PC-3 (cell line): ENCODE measurements at regions not wholly inside any gene's neighbourhood (a gene's known extent, or its start where the extent isn't known, plus 50 kb on each side); places are given as distances from the start of the nearest gene placed in this dataset.
A peak's percentile ranks its signal among the peaks of the same experiment; 100 is the strongest.

Source experiments
- ATAC-seq: fragments of 200-7000 bp; cut with Tn5 transposase; 2 replicates; pipeline ENCODE4 v1.9.1; 2020; ENCODE audit warnings: mild to moderate bottlenecking, moderate library complexity
- BruUV-seq: library from RNA; stranded (reverse); fragments of 400-500 nt; replicated peaks from 2 replicates; lab custom pipeline; 2021; lab: Mats Ljungman, UMichigan
- CTCF ChIA-PET: fragments of 300-600 bp; sonication (Branson Sonifier 250); formaldehyde crosslinking; loops from one replicate; lab custom pipeline; 2022; ENCODE audit warnings: antibody characterized with exemption; lab: Charles Lee
- POLR2A ChIA-PET: fragments of 300-600 bp; sonication (Branson Sonifier 250); formaldehyde crosslinking; loops from one replicate; lab custom pipeline; 2022; ENCODE audit warnings: antibody characterized with exemption; ENCODE audit not compliant: unreplicated experiment; lab: Charles Lee
- DNase-seq: peaks from one replicate; pipeline ENCODE4 v3.0.0-alpha.2; 2015
- H2AFZ ChIP-seq: fragments of 300-600 bp; sonication (generic); 2 replicates; pipeline ENCODE4 v1.6.0; 2016; ENCODE audit warnings: antibody characterized with exemption, low read length
- H3F3A ChIP-seq: fragments of 300-600 bp; sonication (generic); one replicate; pipeline ENCODE4 v1.6.0; 2017; ENCODE audit warnings: antibody characterized with exemption, low read length, control low read depth, mild to moderate bottlenecking; ENCODE audit not compliant: unreplicated experiment
- H3K27ac ChIP-seq: fragments of 300-600 bp; sonication (generic); 2 replicates; pipeline ENCODE4 v1.5.1; 2016; ENCODE audit warnings: mild to moderate bottlenecking, low read length
- H3K27me3 ChIP-seq: fragments of 300-600 bp; sonication (generic); 2 replicates; pipeline ENCODE4 v1.6.1; 2016; ENCODE audit warnings: low read length, mixed read lengths
- H3K36me3 ChIP-seq: fragments of 300-600 bp; sonication (generic); 2 replicates; pipeline ENCODE4 v1.6.1; 2016; ENCODE audit warnings: low read depth, mixed run types, low read length, mixed read lengths
- H3K4me1 ChIP-seq: fragments of 300-600 bp; sonication (generic); 2 replicates; pipeline ENCODE4 v1.5.1; 2016; ENCODE audit warnings: low read length; ENCODE audit not compliant: insufficient read depth
- H3K4me2 ChIP-seq: fragments of 300-600 bp; sonication (generic); 2 replicates; pipeline ENCODE4 v1.6.0; 2016; ENCODE audit warnings: low read length
- H3K4me3 ChIP-seq: fragments of 300-600 bp; sonication (generic); 2 replicates; pipeline ENCODE4 v1.5.1; 2016; ENCODE audit warnings: mild to moderate bottlenecking, low read length, mixed read lengths
- H3K79me2 ChIP-seq: fragments of 300-600 bp; sonication (generic); 2 replicates; pipeline ENCODE4 v1.6.1; 2017; ENCODE audit warnings: low read length, mixed read lengths
- H3K9ac ChIP-seq: fragments of 300-600 bp; sonication (generic); 2 replicates; pipeline ENCODE4 v1.6.0; 2016; ENCODE audit warnings: mild to moderate bottlenecking, low read length
- H3K9me2 ChIP-seq: fragments of 300-600 bp; sonication (generic); replicated peaks from 2 replicates; pipeline ENCODE4 v1.6.1; 2016; ENCODE audit warnings: mixed run types, low read length, mixed read lengths
- H3K9me3 ChIP-seq: fragments of 300-600 bp; sonication (generic); 2 replicates; pipeline ENCODE4 v1.6.1; 2016; ENCODE audit warnings: low read length, mixed read lengths
- H4K20me1 ChIP-seq: fragments of 300-600 bp; sonication (generic); 2 replicates; pipeline ENCODE4 v1.6.1; 2016; ENCODE audit warnings: low read length, mixed read lengths
- EZH2 ChIP-seq: fragments of 300-600 bp; sonication (generic); IDR thresholded peaks from one replicate; pipeline ENCODE4 v1.6.1; 2017; ENCODE audit warnings: antibody characterized with exemption, mild to moderate bottlenecking, low read length; ENCODE audit not compliant: unreplicated experiment
- EZH2phosphoT487 ChIP-seq: fragments of 300-600 bp; sonication (generic); IDR thresholded peaks from 2 replicates; pipeline ENCODE4 v1.6.1; 2018; ENCODE audit warnings: mild to moderate bottlenecking, antibody characterized with exemption, low read length, borderline replicate concordance
- intact Hi-C: fragments of 100-400 bp; cut with micrococcal nuclease; formaldehyde crosslinking; loops from 2 replicates; pipeline ENCODE4 v1.9.0; 2023
- TF ChIP-seq, protein P1 (sequence below): fragments of 300-600 bp; sonication (generic); conservative IDR thresholded peaks from 2 replicates; pipeline ENCODE4 v1.5.1; 2017; ENCODE audit warnings: antibody characterized with exemption, low read depth, mild to moderate bottlenecking, low read length

DNA sequence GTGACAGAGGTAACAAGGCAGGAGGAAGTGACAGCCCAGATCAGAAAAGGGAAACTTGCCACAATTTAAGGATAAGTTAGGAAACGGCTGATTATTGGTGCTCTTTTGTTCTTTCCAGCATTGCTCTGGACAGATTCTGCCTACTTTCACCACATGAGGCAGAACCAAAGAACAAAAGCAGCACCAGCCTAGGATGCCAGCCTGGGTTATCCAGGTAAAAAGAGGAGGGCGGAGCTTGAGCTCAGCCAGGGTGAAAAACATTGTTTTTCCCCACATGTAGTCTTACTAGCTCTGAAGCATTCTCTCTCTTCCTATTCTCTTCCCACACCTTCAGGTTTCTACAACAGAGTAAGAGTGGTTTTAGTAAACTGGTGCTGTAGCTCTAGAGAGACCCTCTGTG is 300.5 kb downstream of the TMX3 start:
- Histone ChIP-seq H4K20me1 (no peaks in the 10 kb centered on the region), H3F3A (no peaks in the 10 kb centered on the region), H3K27ac (no peak overlapping the region), H3K27me3 (no peaks in the 10 kb centered on the region), H3K4me3 (no peak overlapping the region), H3K9me3 (no peaks in the 10 kb centered on the region), H3K9me2 (no peaks in the 10 kb centered on the region), H3K4me2 (no peak overlapping the region), H3K36me3 (no peaks in the 10 kb centered on the region), H3K9ac (no peak overlapping the region), H3K79me2 (no peaks in the 10 kb centered on the region), H3K4me1 (0 out of 2 replicates have a peak, but pooled peaks cover 8% of the 10 kb centered on the region), H2AFZ (no peak overlapping the region)
- ATAC-seq = no peak
- intact Hi-C loops = no loop called here
- DNase-seq = no peak
- TF ChIP-seq, protein P1, sequence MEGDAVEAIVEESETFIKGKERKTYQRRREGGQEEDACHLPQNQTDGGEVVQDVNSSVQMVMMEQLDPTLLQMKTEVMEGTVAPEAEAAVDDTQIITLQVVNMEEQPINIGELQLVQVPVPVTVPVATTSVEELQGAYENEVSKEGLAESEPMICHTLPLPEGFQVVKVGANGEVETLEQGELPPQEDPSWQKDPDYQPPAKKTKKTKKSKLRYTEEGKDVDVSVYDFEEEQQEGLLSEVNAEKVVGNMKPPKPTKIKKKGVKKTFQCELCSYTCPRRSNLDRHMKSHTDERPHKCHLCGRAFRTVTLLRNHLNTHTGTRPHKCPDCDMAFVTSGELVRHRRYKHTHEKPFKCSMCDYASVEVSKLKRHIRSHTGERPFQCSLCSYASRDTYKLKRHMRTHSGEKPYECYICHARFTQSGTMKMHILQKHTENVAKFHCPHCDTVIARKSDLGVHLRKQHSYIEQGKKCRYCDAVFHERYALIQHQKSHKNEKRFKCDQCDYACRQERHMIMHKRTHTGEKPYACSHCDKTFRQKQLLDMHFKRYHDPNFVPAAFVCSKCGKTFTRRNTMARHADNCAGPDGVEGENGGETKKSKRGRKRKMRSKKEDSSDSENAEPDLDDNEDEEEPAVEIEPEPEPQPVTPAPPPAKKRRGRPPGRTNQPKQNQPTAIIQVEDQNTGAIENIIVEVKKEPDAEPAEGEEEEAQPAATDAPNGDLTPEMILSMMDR = no peak
- no peak for TF ChIP-seq EZH2phosphoT487
- no peak for TF ChIP-seq EZH2
- no TSS peak for BruUV-seq
- POLR2A ChIA-PET = no interaction called here
- CTCF ChIA-PET = no interaction called here

DNA sequence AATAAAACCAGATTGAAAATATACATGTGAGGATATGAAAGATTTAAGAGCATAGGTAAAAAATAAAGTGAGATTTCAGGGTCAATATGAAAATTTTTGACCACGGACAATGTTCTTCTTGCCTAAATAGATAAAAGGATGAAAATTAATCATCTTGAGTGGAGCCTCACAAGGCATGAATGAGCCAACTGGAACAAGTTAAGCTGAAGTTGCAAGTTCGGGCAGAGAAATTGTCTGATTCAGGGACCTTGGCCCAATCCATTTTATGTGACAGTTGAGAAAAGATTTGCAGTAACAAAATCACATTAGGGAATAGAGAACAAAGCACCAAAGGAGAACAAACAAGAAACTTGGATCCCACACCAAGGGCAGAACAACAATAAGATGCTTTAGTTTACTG is 305.3 kb downstream of the TMX3 start:
- Histone ChIP-seq H4K20me1 (no peaks in the 10 kb centered on the region), H3K27ac (no peak overlapping the region), H3K9ac (no peak overlapping the region), H3K9me2 (no peaks in the 10 kb centered on the region), H3F3A (no peaks in the 10 kb centered on the region), H3K36me3 (no peaks in the 10 kb centered on the region), H3K4me2 (no peak overlapping the region), H3K9me3 (no peaks in the 10 kb centered on the region), H3K4me3 (no peak overlapping the region), H3K4me1 (peaks cover 7% of the 10 kb centered on the region; the same call in 1 of the 2 replicates), H3K27me3 (no peaks in the 10 kb centered on the region), H3K79me2 (no peaks in the 10 kb centered on the region), H2AFZ (no peak overlapping the region)
- ChIA-PET CTCF (no interaction called here), POLR2A (no interaction called here)
- ATAC-seq (no peak), DNase-seq (no peak)
- intact Hi-C loops = no loop called here
- TF ChIP-seq EZH2phosphoT487 = no peak
- BruUV-seq = no TSS peak

DNA sequence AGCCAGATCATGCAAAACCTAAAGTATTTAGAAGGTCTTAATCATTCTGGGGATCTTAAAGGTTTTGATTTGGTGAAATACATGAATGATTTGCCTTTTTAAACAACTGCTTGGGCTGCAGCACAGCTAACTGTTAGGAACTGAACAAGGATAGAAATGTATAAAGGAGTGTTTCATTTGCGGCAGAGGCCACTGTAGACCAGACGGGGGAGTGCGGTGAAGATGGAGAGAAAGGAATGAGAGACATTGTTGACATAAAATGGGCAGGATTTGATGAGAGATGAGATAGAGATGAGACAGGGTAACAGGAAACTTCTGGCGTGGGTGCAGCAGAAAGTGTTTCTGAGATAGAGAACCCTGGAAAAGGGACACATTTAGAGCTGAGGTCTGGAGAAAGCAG is 308.1 kb downstream of the TMX3 start:
- Histone ChIP-seq H3K27ac (no peak overlapping the region), H2AFZ (peak overlapping the region; percentile 41), H3K4me1 (peaks cover 7% of the 10 kb centered on the region; the same call in 1 of the 2 replicates), H3K9me3 (no peaks in the 10 kb centered on the region), H4K20me1 (no peaks in the 10 kb centered on the region), H3K4me3 (no peak overlapping the region), H3F3A (no peaks in the 10 kb centered on the region), H3K36me3 (no peaks in the 10 kb centered on the region), H3K79me2 (no peaks in the 10 kb centered on the region), H3K9ac (no peak overlapping the region), H3K27me3 (no peaks in the 10 kb centered on the region), H3K4me2 (no peak overlapping the region), H3K9me2 (no peaks in the 10 kb centered on the region)
- peak; percentile 43 for ATAC-seq
- ChIA-PET POLR2A (no interaction called here), CTCF (no interaction called here)
- TF ChIP-seq, protein P1 = peak; percentile 32; the same call in 1 of the 2 replicates
- TF ChIP-seq EZH2 = no peak
- no TSS peak for BruUV-seq
- peak; percentile 35 for DNase-seq
- intact Hi-C loops = no loop called here
